ENCODE measurements at regions not wholly inside any gene's neighbourhood (a gene's known extent, or its start where the extent isn't known, plus 50 kb on each side); places are given as distances from the start of the nearest gene placed in this dataset.

DNA sequence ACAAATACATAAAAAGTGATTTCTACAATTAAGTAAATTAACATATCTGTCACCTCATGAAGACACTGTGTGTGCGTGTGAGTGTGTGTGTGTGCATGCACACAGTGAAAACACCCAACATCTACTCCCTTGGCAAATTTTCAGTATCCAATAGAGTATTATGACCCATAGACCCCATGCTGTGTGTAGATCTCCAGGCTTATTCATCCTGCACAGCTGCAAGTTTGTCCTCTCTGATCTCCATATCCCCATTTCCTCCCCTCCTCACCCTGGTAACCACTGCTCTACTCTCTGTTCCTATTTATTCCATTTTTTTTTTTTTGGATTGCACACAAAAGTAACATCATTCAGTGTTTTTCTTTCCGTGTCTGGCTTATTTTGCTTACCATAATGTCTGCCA, 391.0 kb downstream of the SOX11 start:
- Histone ChIP-seq H3K9ac (ENCODE audit: low read length) (peak overlapping the region; percentile 25), H3K4me3 (ENCODE audit: low read length) (peak overlapping the region; percentile 14), H3K9me3 (ENCODE audit: low read length) (no peaks in the 10 kb centered on the region), H4K20me1 (ENCODE audit: insufficient read depth) (no peaks in the 10 kb centered on the region), H3K9me2 (ENCODE audit: insufficient read depth, low read length) (no peaks in the 10 kb centered on the region), H3K79me2 (replicated peaks; ENCODE audit: insufficient read depth, low read length) (no peaks in the 10 kb centered on the region), H3K36me3 (ENCODE audit: insufficient read depth, low read length) (no peaks in the 10 kb centered on the region), H3K4me2 (ENCODE audit: low read length) (no peak overlapping the region), H2AFZ (ENCODE audit: low read depth, low read length) (no peak overlapping the region), H3F3A (ENCODE audit: insufficient read depth, low read length, poor library complexity, severe bottlenecking) (no peaks in the 10 kb centered on the region), H3K27ac (ENCODE audit: low read length) (peak overlapping the region; percentile 74), H3K27me3 (ENCODE audit: insufficient read depth, low read depth, low read length) (no peaks in the 10 kb centered on the region)
- no peak for TF ChIP-seq CTCF (IDR thresholded peaks at IDR 0.05; ENCODE audit: poor library complexity, severe bottlenecking)
- TF ChIP-seq EZH2 (IDR thresholded peaks at IDR 0.05; ENCODE audit: borderline replicate concordance, insufficient read depth, low read length, poor library complexity, severe bottlenecking) = no peak
- TF ChIP-seq, protein P1, sequence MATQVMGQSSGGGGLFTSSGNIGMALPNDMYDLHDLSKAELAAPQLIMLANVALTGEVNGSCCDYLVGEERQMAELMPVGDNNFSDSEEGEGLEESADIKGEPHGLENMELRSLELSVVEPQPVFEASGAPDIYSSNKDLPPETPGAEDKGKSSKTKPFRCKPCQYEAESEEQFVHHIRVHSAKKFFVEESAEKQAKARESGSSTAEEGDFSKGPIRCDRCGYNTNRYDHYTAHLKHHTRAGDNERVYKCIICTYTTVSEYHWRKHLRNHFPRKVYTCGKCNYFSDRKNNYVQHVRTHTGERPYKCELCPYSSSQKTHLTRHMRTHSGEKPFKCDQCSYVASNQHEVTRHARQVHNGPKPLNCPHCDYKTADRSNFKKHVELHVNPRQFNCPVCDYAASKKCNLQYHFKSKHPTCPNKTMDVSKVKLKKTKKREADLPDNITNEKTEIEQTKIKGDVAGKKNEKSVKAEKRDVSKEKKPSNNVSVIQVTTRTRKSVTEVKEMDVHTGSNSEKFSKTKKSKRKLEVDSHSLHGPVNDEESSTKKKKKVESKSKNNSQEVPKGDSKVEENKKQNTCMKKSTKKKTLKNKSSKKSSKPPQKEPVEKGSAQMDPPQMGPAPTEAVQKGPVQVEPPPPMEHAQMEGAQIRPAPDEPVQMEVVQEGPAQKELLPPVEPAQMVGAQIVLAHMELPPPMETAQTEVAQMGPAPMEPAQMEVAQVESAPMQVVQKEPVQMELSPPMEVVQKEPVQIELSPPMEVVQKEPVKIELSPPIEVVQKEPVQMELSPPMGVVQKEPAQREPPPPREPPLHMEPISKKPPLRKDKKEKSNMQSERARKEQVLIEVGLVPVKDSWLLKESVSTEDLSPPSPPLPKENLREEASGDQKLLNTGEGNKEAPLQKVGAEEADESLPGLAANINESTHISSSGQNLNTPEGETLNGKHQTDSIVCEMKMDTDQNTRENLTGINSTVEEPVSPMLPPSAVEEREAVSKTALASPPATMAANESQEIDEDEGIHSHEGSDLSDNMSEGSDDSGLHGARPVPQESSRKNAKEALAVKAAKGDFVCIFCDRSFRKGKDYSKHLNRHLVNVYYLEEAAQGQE (IDR thresholded peaks at IDR 0.05; ENCODE audit: borderline replicate concordance) = no peak
- TF ChIP-seq EP300 (conservative IDR thresholded peaks at IDR 0.05; ENCODE audit: poor library complexity, severe bottlenecking) = no peak
- TF ChIP-seq POLR2AphosphoS5 (IDR thresholded peaks at IDR 0.05) = no peak
- no peak for TF ChIP-seq TAF1 (IDR thresholded peaks at IDR 0.05; ENCODE audit: low read depth)

DNA sequence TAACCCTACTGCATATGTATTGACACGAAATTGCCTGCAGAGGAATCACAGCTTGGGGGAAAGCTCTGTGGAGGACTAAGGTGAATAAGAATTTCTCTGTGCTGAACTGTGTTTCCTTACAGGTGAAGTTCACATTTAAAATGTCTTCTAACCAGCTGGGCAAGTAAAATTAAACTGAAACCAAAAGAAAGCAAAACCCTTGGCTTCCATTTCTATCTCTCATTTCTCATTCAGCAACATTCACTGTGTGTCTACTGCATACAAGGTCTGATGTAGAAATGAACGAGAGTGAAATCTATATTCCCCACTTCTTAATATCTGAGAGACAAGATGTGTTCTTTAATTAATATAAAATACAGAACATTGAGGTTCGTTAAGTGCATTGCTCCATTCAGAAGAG, 397.3 kb downstream of the SOX11 start:
- Histone ChIP-seq H3F3A (ENCODE audit: insufficient read depth, low read length, poor library complexity, severe bottlenecking) (no peaks in the 10 kb centered on the region), H3K79me2 (replicated peaks; ENCODE audit: insufficient read depth, low read length) (no peaks in the 10 kb centered on the region), H3K4me3 (ENCODE audit: low read length) (no peak overlapping the region), H3K9me2 (ENCODE audit: insufficient read depth, low read length) (no peaks in the 10 kb centered on the region), H3K9me3 (ENCODE audit: low read length) (no peaks in the 10 kb centered on the region), H3K27me3 (ENCODE audit: insufficient read depth, low read depth, low read length) (no peaks in the 10 kb centered on the region), H4K20me1 (ENCODE audit: insufficient read depth) (no peaks in the 10 kb centered on the region), H3K36me3 (ENCODE audit: insufficient read depth, low read length) (no peaks in the 10 kb centered on the region), H3K9ac (ENCODE audit: low read length) (no peak overlapping the region), H2AFZ (ENCODE audit: low read depth, low read length) (no peak overlapping the region), H3K27ac (ENCODE audit: low read length) (no peak overlapping the region), H3K4me2 (ENCODE audit: low read length) (no peak overlapping the region)
- TF ChIP-seq, protein P1 (IDR thresholded peaks at IDR 0.05; ENCODE audit: borderline replicate concordance) = no peak
- TF ChIP-seq POLR2AphosphoS5 (IDR thresholded peaks at IDR 0.05) (no peak), MXI1 (conservative IDR thresholded peaks at IDR 0.05; ENCODE audit: poor library complexity, severe bottlenecking) (no peak), CTCF (IDR thresholded peaks at IDR 0.05; ENCODE audit: poor library complexity, severe bottlenecking) (no peak), SMC3 (conservative IDR thresholded peaks at IDR 0.05; ENCODE audit: poor library complexity) (no peak), TAF1 (IDR thresholded peaks at IDR 0.05; ENCODE audit: low read depth) (no peak), EP300 (conservative IDR thresholded peaks at IDR 0.05; ENCODE audit: poor library complexity, severe bottlenecking) (no peak), EZH2 (IDR thresholded peaks at IDR 0.05; ENCODE audit: borderline replicate concordance, insufficient read depth, low read length, poor library complexity, severe bottlenecking) (no peak), RAD21 (conservative IDR thresholded peaks at IDR 0.05) (no peak)

Measured in neural cell (in vitro differentiated cells).